Vagina (tissue), 2 donors: ENCODE measurements at regions not wholly inside any gene's neighbourhood (a gene's known extent, or its start where the extent isn't known, plus 50 kb on each side); places are given as distances from the start of the nearest gene placed in this dataset.

Source experiments
- POLR2A ChIP-seq, 2 donors: fragments of 450-650 bp; IDR thresholded peaks; one replicate each; pipeline ENCODE4 v1.6.1; 2017; ENCODE audit warnings: antibody characterized with exemption in 2 of 2, mild to moderate bottlenecking in 2 of 2, moderate library complexity in 2 of 2
- TF ChIP-seq, protein P1 (sequence below), 3 experiments: fragments of 450-650 bp in 2 of 3; fragments of 200-600 bp in 1 of 3; sonication (generic) in 1 of 3; IDR thresholded peaks; one replicate each; pipeline ENCODE4 v1.5.1; 2017 to 2019; ENCODE audit warnings: antibody characterized with exemption in 3 of 3, mild to moderate bottlenecking in 2 of 3, moderate library complexity in 2 of 3

DNA sequence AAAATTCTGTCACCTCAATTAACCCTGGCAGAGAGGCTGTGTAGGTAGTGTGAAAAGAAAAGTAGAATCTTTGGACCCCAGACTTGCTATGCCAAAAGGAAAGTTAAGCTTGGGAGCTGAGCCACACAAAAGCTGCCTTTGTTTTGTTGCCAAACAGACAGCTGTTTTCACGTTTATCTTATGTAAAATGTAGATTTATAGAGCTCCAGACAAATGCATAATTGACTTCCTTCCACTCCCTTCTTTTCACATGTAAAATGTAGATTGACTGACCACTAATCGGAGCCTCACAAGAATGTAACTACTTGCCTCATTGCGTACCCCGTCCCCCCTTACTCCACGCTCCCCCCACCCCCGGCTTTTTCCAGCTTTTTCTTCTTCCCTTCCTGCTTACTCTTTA lies 2302.2 kb upstream of the RAG2 start:
- TF ChIP-seq, protein P1, sequence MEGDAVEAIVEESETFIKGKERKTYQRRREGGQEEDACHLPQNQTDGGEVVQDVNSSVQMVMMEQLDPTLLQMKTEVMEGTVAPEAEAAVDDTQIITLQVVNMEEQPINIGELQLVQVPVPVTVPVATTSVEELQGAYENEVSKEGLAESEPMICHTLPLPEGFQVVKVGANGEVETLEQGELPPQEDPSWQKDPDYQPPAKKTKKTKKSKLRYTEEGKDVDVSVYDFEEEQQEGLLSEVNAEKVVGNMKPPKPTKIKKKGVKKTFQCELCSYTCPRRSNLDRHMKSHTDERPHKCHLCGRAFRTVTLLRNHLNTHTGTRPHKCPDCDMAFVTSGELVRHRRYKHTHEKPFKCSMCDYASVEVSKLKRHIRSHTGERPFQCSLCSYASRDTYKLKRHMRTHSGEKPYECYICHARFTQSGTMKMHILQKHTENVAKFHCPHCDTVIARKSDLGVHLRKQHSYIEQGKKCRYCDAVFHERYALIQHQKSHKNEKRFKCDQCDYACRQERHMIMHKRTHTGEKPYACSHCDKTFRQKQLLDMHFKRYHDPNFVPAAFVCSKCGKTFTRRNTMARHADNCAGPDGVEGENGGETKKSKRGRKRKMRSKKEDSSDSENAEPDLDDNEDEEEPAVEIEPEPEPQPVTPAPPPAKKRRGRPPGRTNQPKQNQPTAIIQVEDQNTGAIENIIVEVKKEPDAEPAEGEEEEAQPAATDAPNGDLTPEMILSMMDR (IDR thresholded peaks at IDR 0.05): no peak
- no peak for TF ChIP-seq POLR2A (IDR thresholded peaks at IDR 0.05)
